OCI-LY1 (cell line): ENCODE measurements at regions not wholly inside any gene's neighbourhood (a gene's known extent, or its start where the extent isn't known, plus 50 kb on each side); places are given as distances from the start of the nearest gene placed in this dataset.

ENCODE experiments used
- H2AFZ ChIP-seq: fragments of 200-600 bp; sonication (generic), shearing (Covaris generic); 2 replicates; pipeline ENCODE4 v1.6.0; 2014; ENCODE audit warnings: antibody characterized with exemption, mild to moderate bottlenecking, low read length
- H3F3A ChIP-seq: fragments of 200-600 bp; sonication (generic), shearing (Covaris generic); 2 replicates; pipeline ENCODE4 v1.6.0; 2014; ENCODE audit warnings: mild to moderate bottlenecking, antibody characterized with exemption, low read length, moderate library complexity; ENCODE audit not compliant: insufficient read depth
- H3K27ac ChIP-seq: fragments of 200-600 bp; sonication (generic); 2 replicates; pipeline ENCODE4 v1.5.1; 2014; ENCODE audit warnings: low read length, mixed run types, mild to moderate bottlenecking, low read depth; ENCODE audit not compliant: poor library complexity, severe bottlenecking
- H3K27me3 ChIP-seq: fragments of 200-600 bp; sonication (generic); 2 replicates; pipeline ENCODE4 v1.6.0; 2014; ENCODE audit warnings: antibody characterized with exemption, mild to moderate bottlenecking, low read length, moderate library complexity; ENCODE audit not compliant: insufficient read depth
- H3K36me3 ChIP-seq: fragments of 200-600 bp; sonication (generic); 2 replicates; pipeline ENCODE4 v1.6.1; 2014; ENCODE audit warnings: mild to moderate bottlenecking, antibody characterized with exemption, low read length, moderate library complexity, mixed read lengths; ENCODE audit not compliant: insufficient read depth
- H3K4me1 ChIP-seq: fragments of 200-600 bp; sonication (generic); 2 replicates; pipeline ENCODE4 v1.5.1; 2014; ENCODE audit warnings: mild to moderate bottlenecking, low read length, moderate library complexity; ENCODE audit not compliant: insufficient read depth, severe bottlenecking
- H3K4me2 ChIP-seq: fragments of 200-600 bp; sonication (generic), shearing (Covaris generic); 2 replicates; pipeline ENCODE4 v1.6.1; 2014; ENCODE audit warnings: low read length
- H3K4me3 ChIP-seq: fragments of 200-600 bp; sonication (generic); 2 replicates; pipeline ENCODE4 v1.5.1; 2014; ENCODE audit warnings: low read length, low read depth, mild to moderate bottlenecking, mixed read lengths; ENCODE audit not compliant: poor library complexity, severe bottlenecking
- H3K79me2 ChIP-seq: fragments of 200-600 bp; shearing (Covaris generic); 2 replicates; pipeline ENCODE4 v1.6.1; 2016; ENCODE audit warnings: mixed run types, low read length, mixed read lengths; ENCODE audit not compliant: insufficient read depth
- H3K9ac ChIP-seq: fragments of 200-600 bp; sonication (generic), shearing (Covaris generic); 2 replicates; pipeline ENCODE4 v1.6.1; 2014; ENCODE audit warnings: mild to moderate bottlenecking, low read length, mixed read lengths
- H3K9me2 ChIP-seq: fragments of 200-600 bp; sonication (generic), shearing (Covaris generic); 2 replicates; pipeline ENCODE4 v1.6.1; 2014; ENCODE audit warnings: low read depth, mild to moderate bottlenecking, low read length, mixed read lengths
- H3K9me3 ChIP-seq: fragments of 200-600 bp; shearing (Covaris generic); 2 replicates; pipeline ENCODE4 v1.6.1; 2014; ENCODE audit warnings: low read length, mixed read lengths
- H4K20me1 ChIP-seq: fragments of 200-600 bp; sonication (generic), shearing (Covaris generic); 2 replicates; pipeline ENCODE4 v1.6.0; 2016; ENCODE audit warnings: mild to moderate bottlenecking, low read length; ENCODE audit not compliant: insufficient read depth
- CTCF ChIP-seq: fragments of 200-600 bp; sonication (generic), shearing (Covaris generic); IDR thresholded peaks from 2 replicates; pipeline ENCODE4 v1.5.1; 2017; ENCODE audit warnings: mild to moderate bottlenecking, antibody characterized with exemption, low read length, moderate library complexity, mixed read lengths
- EZH2 ChIP-seq: fragments of 200-600 bp; sonication (generic), shearing (Covaris generic); IDR thresholded peaks from 2 replicates; pipeline ENCODE4 v1.8.0; 2017; ENCODE audit warnings: borderline replicate concordance, mixed run types, mild to moderate bottlenecking, antibody characterized with exemption, low read length, moderate library complexity, mixed read lengths

- no peaks in the 10 kb centered on the region for H4K20me1 ChIP-seq
- H3K36me3 ChIP-seq, result no peaks in the 10 kb centered on the region
- no peaks in the 10 kb centered on the region for H3F3A ChIP-seq
- H3K4me2 ChIP-seq, result no peak overlapping the region
- no peak overlapping the region for H3K9ac ChIP-seq
- no peaks in the 10 kb centered on the region for H3K4me1 ChIP-seq
- no peak overlapping the region for H3K4me3 ChIP-seq
- H2AFZ ChIP-seq, result no peak overlapping the region
- H3K9me2 ChIP-seq, result no peaks in the 10 kb centered on the region
- TF ChIP-seq EZH2 (no peak), CTCF (no peak)
- H3K27me3 ChIP-seq, result no peaks in the 10 kb centered on the region
- no peaks in the 10 kb centered on the region for H3K79me2 ChIP-seq
- H3K27ac ChIP-seq, result no peak overlapping the region
- no peaks in the 10 kb centered on the region for H3K9me3 ChIP-seq
These were observed 407.1 kb upstream of the XYLT1 start for GRCh38 chr16:17877821-17878360.

GRCh38 chr16:17866996-17867395 lies 396.2 kb upstream of the XYLT1 start:
- no peaks in the 10 kb centered on the region for H3K4me1 ChIP-seq
- H3K4me2 ChIP-seq, result no peak overlapping the region
- no peaks in the 10 kb centered on the region for H3K36me3 ChIP-seq
- H4K20me1 ChIP-seq, result no peaks in the 10 kb centered on the region
- TF ChIP-seq CTCF (no peak), EZH2 (no peak)
- no peaks in the 10 kb centered on the region for H3F3A ChIP-seq
- H3K9ac ChIP-seq, result no peak overlapping the region
- H3K9me2 ChIP-seq, result no peaks in the 10 kb centered on the region
- no peak overlapping the region for H2AFZ ChIP-seq
- no peaks in the 10 kb centered on the region for H3K79me2 ChIP-seq
- no peaks in the 10 kb centered on the region for H3K27me3 ChIP-seq
- H3K9me3 ChIP-seq, result no peaks in the 10 kb centered on the region
- H3K4me3 ChIP-seq, result no peak overlapping the region
- H3K27ac ChIP-seq, result no peak overlapping the region

- H3K27me3 ChIP-seq, result no peaks in the 10 kb centered on the region
- no peaks in the 10 kb centered on the region for H3K9me2 ChIP-seq
- H3K9ac ChIP-seq, result no peak overlapping the region
- H3K79me2 ChIP-seq, result no peaks in the 10 kb centered on the region
- no peaks in the 10 kb centered on the region for H3K9me3 ChIP-seq
- no peaks in the 10 kb centered on the region for H3F3A ChIP-seq
- TF ChIP-seq CTCF (no peak), EZH2 (no peak)
- H2AFZ ChIP-seq, result no peak overlapping the region
- no peaks in the 10 kb centered on the region for H3K36me3 ChIP-seq
- no peak overlapping the region for H3K4me2 ChIP-seq
- no peaks in the 10 kb centered on the region for H4K20me1 ChIP-seq
- H3K4me1 ChIP-seq, result no peaks in the 10 kb centered on the region
- H3K27ac ChIP-seq, result no peak overlapping the region
- H3K4me3 ChIP-seq, result no peak overlapping the region
These were observed 391.3 kb upstream of the XYLT1 start for GRCh38 chr16:17861981-17862479.
